HG03108 (cell line): ENCODE measurements at regions not wholly inside any gene's neighbourhood (a gene's known extent, or its start where the extent isn't known, plus 50 kb on each side); places are given as distances from the start of the nearest gene placed in this dataset.

Experiments used
- ATAC-seq: cut with Tn5 transposase; IDR thresholded peaks from one replicate; pipeline ENCODE4 v1.9.1; 2021; ENCODE audit warnings: moderate library complexity; ENCODE audit not compliant: unreplicated experiment

DNA sequence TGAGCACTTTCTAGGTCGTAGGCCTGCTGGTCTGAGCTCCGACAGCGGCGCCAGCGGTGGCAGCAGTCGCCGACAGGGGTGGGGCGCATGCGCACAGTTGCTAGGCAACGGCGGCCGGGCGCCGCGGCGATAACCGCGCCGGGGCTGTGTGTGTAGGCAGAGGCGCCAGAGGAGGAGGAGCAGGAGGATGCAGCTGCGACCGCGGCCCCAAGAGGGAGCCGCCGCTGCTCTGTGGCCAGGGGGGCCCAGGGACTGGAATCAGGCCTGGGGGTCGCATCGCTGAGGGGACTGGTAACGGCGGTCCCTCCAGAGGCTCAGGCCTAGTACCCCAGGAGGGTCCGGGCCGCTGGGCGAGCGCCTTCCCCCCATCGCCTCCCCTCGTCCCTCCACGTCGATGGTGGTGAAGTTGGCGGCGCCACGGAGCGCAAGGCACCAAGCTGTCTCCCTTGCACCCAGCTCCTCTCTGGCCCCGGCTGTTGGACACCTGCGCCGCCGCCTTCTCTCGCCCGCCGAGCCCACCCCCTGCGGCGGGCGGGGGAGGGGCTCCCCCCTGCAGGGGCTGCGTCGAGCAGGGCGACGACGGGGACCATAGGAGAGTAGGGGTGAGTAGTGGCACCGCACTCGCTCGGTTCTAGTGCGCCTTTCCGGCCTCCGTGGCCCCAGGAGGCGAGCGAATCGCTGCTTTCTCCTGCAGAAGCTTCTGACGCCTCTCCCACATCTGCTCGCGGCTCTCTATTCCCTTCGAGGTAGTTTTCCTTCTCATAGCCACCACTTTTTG, 58.6 kb upstream of the ZC4H2 start, which contains the start of gene ZC3H12B:
Gene ZC3H12B (plus strand): TSS at position 159 of the 778 bp plus-strand sequence.
- ATAC-seq, result peak; percentile 94

DNA sequence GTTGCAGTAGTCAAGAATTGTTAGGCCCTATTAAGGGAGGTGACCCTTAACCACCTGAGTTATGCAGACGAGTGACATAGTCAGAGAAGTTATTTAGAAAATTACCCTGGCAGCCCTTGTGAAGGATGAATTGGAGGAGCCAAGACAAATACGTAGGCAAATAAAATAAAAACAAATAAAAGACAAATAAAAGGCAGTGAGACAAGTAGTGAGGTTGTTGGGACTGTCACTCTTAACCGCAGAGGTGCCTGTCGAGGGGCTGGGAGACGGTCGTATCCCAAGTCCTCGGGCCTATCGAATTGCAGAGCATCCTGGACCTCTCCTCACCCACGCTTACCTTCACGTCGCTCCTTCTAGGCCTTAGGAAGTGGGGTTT, 58.0 kb upstream of the ZC4H2 start:
- no peak for ATAC-seq
